NCI-H2171 treated with DMSO at 0.1 percent for 48 hours (cell line): ENCODE measurements at regions not wholly inside any gene's neighbourhood (a gene's known extent, or its start where the extent isn't known, plus 50 kb on each side); places are given as distances from the start of the nearest gene placed in this dataset.

Experiments
- DNase-seq: peaks from one replicate; lab custom pipeline; 2025; lab: John Stamatoyannopoulos, UW

DNA sequence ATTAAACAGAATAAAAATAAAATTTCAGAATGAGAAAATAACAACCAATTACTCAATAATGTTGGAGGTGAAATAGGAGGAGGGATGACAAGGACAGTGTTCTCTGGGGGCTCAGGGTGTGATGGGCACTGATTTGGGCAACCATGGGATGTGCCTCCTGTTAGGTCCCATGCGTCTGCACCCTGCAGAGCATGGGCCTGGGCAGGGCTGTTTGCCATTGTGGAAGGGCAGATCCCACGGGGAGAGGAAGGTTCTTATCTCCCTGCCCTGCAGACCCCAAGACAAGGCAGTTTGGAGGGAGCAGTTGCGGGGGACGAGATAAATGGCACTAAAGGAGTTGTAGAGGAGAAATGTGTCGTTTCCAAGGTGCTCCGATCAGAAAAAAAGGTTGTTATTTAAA is 206.3 kb downstream of the THBS2 start:
- DNase-seq, result no peak

DNA sequence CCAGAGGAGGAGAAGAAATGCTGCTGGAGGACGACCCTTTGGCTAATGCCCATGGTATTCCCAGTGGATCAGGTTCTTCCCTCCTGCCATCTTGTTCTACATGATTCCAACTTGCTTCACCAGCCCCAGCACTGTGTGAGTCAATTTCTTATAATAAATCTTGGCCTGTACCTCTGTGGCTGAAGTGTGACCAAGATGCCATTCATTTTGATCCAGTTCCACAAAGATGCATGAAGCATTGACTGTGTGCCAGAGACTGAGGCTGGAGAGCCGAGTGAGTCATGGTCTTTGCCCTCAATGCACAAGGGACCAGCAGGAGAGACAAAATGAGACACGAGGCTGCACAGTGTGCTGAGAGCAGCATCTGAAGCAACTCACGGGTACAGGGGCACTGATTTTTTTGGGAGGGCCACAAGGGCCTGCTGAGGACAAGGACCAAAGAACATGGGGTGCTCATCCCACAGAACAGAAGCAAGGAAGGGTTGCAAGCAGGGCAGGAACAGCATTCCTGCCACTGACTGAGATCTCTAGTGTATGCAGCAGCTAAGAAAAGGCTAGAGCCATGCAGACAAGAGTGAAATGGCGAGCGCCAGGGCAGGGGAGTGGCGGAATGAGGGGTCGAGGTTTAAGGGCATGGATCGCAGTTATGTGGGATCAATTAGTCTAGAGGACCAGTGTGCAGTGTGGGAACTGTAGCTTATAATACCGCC is 207.0 kb downstream of the THBS2 start:
- DNase-seq, result no peak

DNA sequence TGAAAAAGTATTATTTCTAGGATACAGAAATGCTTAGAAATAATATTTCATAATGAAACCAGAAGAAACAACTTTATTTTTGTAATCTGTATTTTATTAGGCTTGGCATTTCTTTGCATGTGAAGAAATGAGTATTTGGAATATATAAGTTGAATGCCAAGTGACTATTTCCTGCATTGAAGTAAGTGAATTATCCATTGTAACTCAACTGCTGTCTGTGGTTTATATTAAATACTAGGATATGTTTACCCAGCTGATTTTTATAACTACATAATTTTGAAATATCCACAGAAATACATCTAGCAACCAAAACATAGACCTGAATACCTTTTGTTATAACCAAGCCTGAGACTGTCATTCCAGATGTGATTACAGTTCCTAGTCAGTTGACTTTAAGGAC is 207.6 kb downstream of the THBS2 start:
- DNase-seq, result no peak

DNA sequence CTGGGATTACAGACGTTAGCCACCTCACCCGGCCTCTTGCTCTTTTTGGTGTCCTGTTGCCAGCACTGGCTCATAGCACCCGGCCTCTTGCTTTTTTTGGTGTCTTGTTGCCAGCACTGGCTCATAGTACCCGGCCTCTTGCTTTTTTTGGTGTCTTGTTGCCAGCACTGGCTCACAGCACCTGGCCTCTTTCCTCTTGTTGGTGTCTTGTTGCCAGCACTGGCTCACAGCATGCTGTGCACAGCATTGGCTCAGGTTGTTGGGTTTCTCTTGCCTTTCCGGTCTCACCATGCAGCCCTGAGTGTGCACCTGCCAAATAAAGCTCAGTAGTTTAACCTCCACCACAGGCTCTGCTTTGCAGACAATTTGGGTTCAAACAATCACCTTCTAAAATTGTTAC is 208.2 kb downstream of the THBS2 start:
- DNase-seq, result no peak

DNA sequence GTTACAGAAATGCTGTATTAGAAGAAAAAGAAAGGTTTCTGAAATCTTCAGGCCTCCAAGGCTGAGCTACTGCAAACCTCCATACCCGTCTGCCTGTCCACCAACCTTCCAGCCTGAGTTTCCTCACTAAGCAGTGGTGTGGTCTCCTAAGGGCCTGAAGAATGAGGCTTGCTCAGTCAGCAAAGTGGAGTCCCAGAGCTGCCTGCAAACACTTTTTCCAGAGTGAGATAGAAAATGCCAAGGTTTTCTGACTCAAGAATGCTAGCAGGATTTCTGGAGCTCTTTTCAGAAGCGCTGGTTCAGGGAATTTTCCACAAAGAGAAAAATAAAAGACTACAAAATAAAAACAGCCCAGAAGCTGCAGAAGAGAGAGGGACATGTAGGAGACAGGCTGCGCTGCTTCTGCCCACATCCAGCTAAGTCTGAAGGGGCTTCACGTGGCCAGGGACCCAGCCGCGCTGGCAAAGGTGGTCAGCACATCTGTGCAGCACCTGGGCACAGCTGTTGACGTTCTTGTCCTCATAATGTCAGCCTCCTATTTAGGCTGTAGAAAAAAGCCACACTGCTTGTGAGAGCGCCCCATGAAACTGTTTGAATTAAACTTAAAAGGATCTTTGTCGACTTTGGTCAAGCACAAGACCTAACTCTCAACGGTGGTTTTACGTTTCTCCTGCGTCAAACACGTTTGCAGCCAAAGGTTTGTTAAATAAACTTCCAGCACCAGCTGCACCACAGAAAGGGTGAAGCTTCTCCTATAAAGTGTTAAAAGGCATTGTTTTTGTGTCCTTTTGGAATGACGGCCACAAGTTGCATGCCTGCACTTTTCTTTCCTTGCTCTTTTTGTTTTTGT is 209.0 kb downstream of the THBS2 start:
- DNase-seq, result no peak

DNA sequence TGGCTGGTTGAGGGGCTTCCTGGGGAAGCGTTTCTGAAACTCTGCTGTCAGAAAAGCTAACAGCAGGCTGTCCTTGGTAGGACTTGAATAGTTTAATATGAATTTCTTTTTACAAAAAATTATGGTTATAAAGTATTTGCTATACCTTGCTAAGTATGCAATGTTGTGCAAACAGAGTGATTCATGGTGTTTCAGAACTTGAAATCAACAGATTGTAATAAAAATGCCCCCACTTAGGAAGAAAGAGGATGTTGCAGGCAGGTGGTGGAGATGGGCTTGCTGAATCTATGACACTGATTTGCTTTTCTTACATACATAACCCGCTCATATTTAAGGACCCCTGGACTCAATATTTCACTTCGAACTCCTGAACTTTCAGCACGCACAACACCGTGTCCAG is 211.6 kb downstream of the THBS2 start:
- DNase-seq, result no peak

DNA sequence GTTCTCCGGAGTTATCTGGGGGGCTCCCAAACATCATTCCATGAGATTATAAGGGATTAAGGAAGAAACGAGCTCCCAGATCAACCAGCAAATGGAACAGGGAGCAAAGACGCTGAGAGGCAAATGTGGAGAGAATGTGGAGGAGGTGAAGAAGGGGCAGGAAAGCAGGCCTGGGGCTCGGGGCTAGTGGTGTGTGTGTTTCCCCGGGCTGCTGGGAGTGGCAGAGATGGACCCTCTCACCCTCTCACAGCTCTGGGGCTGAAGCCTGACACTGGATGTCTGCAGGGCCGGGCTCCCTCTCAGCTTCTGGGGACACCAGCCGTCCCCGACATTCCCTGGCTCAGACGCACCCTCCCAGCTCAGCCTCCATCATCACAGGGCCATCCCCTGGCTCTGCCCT is 212.6 kb downstream of the THBS2 start:
- no peak for DNase-seq

DNA sequence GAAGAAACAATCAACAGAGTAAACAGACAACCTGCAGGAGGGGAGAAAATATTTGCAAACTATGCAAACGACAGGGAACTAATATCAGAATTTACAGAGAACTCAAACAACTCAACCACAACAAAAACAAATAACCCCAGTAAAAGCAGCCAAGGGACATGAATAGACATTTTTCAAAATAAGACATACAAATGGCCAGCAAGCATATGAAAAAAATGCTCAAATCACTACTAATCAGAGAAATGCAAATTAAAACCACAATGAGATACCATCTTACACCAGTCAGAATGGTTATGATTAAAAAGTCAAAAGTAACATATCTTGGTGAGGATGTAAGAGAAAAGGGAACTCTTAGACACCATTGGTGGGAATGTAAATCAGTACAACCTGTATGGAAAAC is 215.0 kb downstream of the THBS2 start:
- DNase-seq, result no peak

DNA sequence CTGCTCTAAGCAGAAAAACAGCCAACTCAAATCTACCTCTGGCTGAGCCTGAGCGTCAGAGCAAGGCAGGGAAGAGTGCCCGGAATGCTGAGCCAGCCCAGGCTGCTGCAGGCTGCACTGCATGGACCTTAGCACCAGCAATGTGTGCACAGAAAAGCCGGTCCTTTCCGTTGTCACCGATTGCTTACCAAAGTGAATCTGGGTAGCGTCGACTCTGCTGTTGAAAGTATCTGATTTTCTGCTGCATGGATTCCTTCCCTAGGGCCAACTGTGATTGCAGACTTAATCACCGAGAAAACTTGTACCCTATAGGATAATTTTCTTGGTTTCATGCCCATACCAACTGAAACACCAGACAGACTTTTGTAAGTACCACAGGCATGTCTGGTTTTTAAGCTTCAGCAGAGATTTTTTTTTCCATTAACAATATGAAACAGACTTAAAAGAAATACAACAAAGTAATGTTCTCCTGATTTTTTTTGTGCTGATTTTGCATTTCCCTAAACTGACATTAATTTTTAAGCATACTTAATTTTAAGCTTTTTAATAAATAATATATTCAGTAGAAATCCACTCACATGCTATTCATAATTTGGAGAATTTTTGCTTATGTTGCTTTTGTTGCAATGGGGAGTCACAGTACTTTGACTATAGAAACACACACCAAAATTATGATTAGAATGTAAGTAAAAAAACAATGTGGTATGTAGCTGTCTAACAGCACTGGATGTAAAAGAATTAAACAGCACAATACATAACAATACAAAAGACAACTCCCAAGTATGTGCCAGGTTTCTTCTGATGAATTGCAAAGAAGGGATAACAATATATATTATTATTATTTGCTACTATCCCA is 218.0 kb downstream of the THBS2 start:
- no peak for DNase-seq

DNA sequence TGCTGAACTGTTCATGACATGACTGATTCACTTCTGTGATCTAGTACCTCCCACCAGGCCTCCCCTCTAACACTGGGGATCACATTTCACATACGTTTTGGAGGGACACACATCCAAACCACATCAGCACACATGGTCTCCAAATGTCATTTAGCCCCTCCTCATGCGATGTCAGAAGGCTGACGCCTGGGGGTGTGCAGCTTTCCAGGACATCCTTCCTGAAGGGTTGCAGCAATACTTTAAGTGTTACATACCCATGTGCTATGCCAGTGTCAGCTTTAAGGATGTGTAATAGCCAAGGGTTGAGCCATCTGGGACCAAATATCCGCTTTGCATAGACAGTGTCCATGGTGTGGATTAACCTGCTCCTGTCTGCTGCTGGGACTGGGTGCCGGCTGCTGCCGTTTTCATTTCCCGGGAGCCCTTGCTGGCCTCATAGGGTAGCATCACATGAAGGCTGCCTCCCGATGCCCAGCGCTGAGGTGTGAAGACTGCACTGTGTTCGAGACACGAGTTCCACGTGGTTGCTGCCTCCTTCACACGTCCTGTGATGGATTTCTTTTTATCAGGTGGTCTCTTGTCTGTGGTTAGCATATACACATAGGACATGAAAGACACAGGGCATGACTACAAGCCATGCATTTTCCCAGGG is 219.0 kb downstream of the THBS2 start:
- no peak for DNase-seq

DNA sequence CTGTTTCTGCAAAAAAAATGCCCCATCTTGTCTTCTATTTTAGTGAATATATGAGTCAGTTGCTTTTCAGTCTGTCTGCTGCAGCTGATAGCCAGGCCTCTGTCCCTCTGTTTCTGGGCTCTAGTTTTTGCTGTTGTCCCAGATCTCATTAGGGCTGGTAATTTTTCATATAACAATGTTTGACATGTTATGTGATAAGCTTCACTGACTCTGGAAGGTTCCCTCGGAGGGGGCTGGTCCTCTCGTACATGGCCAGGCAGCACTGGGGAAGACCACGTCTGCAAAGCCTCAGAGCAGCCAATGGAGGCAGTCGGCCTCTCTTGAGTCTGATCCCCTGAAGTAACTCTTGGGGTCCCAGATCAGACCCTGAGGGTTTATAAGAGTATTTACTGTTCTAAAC is 223.8 kb downstream of the THBS2 start:
- DNase-seq, result no peak

DNA sequence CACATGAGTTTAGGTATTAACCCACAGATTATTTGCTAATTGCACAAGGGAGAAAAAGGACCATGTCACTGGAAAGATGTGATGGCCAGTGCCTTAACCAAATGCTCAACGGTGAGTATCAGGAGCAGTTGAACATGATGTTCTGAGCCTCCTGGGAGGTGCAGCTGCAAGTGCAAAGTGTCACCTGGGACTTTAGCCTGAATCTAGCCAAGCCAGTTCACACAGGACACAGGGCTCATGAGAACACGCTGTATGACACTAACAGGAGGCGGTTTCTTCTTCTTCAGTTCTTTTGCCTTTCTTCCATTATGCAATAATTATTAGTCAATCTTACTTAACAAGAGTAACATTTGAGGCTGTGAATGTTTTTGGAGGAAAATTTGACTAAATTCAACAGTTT is 225.3 kb downstream of the THBS2 start:
- DNase-seq, result no peak

DNA sequence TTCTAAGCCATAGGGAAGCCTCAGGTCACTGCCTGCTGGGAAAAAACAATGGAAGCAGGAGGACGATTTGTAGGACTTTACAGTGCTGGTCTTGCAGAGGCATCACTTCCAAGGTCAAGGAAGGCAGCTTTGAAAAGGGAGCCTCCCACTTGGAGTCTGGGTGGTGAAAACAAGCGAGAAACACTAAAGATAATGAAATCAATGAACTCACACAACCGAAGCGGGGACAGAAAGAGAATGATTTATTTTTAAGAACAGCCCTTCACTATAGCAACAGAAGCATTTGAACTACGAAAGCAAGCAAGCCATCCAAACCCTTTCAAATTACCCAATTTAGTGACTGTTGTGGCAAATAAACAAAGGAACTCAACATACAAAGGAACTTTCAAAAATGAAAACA is 227.5 kb downstream of the THBS2 start:
- no peak for DNase-seq

DNA sequence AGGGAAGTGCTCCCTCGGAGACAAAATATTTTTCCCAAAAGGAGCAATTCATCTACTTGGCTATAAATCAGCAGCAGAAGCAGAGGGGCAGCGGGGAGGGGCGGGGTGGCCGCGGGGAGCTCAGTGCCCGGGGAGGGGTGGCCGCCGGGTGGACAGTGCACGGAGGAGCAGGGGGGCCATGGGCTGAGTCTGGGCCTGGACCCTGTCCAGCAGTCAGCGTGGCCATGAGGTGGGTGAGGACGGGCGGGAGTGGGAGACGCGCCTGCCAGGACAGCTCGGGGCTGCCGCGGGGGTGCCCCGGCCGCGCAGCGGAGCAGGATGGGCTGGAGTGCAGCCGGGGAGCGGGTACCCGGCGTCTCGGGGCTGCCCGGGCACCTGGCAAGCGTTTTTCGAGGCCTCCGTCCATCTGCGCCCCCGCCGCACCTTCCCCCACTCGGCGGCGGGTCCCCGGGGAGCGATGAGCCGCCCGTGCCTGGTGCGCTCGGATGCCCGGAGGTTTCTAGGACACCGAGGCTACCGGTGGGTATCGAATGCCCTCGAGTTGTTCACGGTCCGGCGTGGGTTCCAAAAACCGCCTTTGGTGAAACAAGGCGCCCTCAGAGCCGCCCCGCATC is 229.5 kb downstream of the THBS2 start:
- no peak for DNase-seq

DNA sequence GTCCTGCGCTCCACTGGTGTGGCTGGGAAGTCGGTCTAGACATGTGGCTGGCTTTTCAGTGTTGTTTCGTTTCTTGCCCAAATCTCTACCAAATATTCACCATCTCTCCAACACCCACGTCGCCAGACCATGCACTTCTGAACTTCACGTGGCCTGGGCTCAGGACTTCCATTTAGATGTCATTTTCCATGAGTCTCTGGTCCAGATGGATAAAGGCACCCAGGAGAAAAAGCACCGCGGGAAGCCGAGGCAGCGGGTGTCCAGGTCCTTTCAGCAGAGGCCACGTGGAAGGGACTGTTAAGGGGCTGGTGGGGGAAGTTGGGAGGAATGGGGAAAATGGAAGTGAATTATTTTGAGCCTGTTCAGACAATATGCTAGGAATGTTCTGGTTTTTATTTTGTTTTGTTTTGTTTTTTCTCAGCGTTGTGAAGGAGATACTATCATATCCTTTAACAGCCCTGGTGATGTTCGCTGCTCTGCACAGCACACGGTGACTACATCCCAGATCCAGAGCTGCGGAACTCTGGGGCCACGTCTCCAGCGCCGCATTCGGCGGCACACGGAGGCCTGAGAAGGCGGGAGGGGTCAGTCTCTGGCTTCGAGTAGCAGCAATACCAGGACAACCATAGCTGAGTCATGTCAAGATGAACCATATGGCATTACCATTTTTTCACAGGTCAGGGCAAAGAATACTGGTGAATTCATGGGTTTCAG is 230.3 kb downstream of the THBS2 start:
- DNase-seq, result no peak

DNA sequence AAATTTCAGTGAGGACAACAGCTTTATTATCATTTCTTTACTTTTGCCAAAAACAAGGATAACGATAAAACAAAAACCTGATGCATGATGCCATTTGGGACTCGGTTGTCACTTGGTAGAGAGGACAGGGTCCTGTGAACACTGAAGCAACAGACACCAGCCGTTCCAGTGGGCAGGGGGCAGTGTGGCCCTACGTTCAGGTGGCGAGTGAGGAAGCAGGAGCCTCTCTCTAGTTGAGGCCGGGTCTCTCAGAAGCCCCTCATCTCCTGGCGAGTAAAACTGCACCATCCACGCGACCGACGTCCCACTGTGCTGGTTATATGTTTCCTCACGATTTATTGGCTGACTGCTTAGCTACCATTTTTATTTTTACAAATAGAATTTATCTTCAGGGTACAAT is 231.6 kb downstream of the THBS2 start:
- DNase-seq, result no peak

DNA sequence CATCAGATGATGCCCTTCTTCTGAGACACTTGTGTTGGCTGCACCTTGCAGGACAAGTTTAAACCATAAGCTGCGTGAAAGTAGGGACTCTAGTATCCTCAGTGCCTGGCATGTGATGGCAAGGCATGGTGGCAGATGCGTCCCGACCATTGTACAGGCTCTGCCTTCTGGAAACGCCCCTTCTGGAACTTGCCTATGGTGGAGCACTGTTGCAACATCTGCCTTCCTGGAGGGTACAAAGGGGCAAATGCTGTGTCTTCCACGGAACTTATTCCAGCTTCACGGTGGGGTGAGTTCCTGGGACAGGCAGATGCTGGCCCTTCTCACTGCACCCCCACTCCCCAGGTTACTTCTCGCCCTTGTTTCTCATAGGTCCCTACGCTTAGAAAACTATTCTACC is 232.8 kb downstream of the THBS2 start:
- DNase-seq, result no peak

DNA sequence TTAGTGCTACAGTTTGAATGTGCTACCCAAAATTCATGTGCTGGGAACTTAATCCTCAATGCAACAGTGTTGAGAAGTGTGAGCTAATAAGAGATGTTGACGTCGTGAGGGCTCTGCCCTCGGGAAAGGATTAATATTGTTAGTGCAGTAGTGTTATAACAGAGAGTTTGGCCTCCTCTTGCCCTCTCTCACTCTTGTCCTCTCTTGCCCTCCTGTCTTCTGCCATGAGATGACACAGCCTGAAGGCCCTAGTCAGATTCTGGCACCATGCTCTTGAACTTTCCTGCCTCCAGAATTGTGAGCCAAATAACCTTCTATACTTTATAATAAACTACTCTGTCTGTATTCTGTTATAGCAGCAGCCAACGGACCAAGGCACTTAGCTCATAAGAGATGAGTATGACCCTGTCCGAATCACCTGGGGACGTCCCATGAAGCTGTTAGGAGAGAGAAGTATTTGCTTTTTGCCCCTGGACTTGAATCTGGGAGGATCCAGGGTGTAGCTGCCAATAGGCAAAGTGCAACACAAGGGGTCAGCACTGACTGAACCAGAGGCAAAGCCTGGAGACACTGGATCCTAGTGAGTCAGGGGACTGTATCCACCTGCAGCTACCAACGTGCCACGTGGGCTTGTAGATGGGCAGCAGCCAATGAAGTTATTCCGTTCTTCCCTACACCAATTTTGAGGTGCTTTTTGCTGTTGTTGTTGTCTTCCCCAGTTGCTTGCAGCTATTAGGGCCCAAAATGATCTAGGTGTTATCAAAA is 233.7 kb downstream of the THBS2 start:
- DNase-seq, result no peak

DNA sequence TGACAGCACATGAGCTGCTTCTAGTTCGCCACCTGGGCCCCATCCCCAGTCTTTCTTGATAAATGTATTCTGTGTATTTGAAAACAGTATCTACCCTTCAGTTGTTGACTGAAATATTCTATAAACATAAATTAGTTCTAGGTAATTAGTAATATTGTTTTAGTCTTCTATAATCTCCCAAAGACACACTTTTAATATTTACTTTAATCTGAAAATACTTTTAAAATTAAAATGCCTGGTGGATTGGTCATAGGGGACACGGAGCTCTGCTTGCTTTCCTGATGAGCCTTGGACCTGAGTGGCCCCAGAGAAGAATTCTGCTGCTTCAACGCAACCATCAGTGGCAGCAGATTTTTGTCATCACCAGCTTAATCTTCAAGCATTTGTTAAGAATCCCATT is 234.5 kb downstream of the THBS2 start:
- no peak for DNase-seq

DNA sequence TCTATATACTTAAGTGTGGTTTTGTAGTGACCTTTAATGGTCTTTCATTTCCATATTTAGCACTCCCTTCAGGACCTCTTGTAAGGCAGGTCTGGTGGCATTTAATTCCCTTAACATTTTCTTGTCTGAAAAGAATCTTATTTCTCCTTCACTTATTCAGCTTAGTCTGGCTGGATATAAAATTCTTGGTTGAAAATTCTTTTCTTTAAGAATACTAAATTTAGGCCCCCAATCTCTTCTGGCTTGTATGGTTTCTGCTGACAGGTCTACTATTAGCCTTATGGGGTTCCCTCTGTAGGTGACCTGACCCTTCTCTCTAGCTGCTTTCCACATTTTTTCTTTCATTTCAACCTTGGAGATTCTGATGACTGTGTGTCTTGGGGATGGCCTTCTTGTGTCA is 236.9 kb downstream of the THBS2 start:
- DNase-seq, result no peak
